ENCODE measurements at regions not wholly inside any gene's neighbourhood (a gene's known extent, or its start where the extent isn't known, plus 50 kb on each side); places are given as distances from the start of the nearest gene placed in this dataset.

DNA sequence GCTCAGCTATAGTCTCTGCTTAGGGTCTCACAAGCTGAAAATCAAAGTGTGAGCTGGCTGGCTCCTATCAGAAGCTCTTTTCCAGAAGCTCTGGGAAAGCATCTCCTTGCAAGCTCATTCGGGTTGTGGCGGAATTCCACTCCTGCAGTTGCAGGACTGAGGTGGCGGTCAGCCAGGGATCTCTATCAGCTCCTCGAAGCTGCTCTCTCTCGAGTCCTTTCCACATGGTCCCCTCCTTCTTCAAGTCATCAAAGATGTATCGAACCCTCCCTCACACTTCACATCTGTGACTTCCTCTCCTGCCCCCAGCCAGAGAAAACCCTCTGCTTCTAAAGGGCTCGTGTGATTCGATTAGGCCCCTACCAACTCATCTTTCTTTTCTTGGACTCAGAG is 141.7 kb downstream of the ZFP36L2 start:
- DNase-seq = no peak

DNA sequence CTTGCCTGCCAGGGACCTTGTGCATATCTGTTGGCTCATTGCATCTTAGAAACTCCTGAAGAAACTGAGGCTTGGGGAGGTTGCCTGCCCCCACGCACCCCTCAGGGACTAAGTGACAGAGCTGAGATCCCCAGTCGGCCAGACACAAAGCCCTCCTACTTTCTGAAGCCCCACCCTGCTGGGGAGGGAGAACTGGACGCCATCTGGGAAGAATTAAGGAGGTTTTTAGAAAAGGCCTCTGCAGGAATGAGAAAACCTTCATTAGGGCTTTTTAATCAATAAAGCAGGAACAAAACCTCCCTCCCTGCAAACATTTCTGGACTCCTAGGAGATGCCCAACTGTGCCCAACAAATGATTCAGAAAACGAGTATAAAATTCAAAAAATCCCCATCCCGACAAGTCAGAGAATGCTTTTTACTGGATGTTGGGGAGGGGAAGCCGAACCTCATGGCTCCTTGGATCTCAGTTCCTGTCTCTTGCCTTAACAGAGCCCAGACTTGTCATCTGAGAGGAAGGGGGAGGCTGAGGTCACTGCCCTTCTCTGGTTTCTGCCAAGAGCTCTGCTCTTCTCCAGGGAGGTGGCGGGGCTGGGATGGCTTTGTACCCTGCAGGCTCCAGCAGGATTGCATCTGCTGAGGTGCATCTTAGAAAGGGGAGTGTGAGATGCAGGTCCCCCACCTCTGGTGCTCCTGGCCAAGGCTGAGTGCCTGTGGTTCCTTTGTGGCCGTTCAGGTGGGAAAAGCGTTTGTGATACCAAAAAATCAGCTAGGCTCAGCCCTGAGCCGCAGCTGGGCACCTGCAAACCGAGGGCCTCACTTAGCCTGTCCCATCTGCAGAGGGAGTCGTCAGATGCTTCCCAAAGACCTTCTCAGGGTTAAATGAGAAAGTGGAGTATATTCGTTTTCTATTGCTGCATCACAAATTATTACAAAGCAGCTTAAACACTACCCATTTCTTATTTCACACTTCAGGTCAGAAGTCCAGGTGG is 142.4 kb downstream of the ZFP36L2 start:
- no peak for DNase-seq

GRCh38 chr2:43082903-43083677 is 143.3 kb downstream of the ZFP36L2 start:
- DNase-seq = no peak

DNA sequence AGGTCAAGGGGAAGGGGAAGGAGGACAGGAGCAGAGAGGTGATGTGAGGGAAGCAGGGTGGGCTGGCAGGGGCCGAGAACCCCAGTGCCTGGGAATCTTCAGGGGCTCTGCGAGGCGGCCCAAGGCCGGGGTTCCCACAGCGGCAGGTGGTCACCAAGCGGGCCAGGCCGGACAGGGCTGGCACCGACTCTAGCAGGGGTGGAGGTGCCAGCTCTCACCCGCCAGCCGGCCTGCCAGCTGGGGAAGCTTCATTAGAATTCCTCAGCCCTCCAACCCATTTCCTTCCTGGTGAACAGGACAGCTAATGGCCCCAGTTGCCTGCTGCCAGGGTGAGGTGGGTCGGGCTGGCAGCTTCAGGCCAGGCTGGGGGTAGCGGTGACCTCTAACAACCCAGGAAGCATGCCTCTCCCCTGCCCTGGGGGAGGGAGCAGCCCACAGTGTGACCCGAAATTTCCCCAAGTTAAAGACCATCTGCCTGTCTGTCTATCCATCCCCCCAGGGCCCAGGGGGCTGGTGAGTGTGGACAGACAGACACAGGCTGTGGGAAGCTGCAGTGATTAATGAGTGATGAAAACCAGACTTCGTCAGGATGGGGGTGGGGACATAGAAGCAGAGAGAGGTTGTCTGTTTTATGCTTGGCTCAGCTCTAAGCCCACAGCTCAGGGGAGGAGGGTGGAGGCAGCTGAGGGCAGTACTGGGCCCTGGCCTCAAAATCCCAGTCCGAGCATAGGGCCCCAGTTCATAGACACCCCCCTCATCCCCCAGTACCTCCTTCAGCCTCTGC is 144.1 kb downstream of the ZFP36L2 start:
- DNase-seq = no peak

DNA sequence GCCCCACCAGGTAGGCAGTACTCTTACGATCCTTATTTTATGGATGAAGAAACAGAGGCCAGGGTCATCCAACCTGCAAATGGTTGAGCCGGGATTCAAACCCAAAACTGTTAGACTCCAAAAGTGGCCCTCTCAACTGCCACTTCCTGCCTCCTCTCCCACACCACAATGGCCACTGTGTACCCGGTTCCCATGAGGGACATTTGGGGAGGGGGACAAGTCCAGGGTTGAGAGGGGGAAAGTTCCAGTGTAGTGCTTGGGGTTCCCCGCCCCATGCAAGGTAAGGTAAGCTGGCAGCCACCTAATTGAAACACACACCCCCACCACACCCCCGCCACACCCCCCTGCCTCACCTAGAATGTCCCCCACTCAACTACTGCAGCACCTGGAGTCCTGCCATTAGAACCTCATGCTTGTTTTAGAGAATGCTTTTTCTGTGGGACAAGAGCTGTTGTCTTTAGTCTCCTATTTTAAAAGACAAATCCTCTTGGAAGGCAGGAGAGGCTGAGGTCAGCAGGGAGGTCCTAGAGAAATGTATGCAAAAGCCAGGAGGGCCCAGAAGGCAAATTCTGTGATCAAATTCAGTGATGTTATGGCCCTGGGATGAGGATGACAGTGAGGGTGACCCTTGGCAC is 145.2 kb downstream of the ZFP36L2 start:
- no peak for DNase-seq

DNA sequence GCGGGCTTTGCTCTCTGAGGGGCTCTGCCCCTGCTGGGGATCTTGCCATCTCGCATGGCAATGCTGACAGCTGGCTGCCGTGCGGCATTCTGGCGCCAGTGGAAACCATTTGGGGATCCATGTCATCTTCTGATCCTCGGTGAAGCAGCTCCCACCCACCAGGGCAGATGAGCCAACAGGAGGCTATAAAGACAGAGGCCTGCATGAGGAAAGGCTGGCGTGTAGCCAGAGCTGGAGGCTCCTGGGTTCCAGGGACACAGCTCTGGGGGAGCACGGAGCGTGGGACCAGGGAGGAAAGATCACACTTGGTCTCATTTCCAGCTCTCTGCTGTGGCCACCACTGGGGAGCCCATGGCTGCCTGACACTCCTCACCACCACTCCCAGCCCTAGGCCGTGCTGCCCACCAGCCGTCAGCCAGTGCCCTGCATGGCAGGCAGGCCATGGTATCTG is 145.8 kb downstream of the ZFP36L2 start:
- no peak for DNase-seq

- no peak for DNase-seq
These were observed 147.3 kb downstream of the ZFP36L2 start for GRCh38 chr2:43078781-43079755.

DNA sequence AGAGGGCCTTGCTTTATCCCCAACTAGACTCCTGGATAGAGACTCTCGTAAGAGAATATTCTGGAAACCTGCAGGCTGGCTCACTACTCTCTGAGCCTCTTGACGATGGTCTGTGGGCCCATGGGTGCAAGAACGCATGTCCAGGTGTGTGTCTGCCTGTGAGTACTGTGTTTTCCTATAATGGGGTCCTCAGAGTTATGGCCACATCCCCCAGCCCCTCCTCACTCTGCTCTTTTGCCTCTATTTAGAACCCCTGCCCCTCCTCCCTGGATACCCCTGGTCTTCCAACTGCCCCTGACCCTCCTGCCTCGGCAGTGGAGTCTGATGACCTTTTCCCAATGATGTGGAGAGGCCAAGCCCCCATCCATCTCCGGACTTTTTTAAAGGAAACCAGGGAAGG is 148.1 kb downstream of the ZFP36L2 start:
- no peak for DNase-seq

DNA sequence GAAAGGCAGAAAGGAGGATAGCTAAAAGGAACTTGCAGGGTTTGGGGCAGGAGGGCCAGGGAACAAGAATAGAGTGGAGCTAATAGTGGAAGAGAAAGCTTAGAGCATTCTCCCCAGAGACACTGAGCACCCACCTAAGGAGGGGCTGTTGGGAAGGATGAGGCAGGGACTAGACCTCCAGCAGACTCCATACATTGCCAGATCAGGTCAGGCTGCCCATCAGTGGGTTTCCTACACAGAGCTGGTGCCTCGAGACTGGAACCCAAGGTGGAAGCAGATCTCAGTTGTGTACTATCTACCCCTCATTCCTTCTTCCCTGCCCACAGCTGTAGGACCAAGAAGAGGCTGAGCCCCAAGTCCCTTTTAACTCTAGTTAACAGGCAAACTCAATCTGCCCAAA is 148.5 kb downstream of the ZFP36L2 start:
- DNase-seq = no peak

DNA sequence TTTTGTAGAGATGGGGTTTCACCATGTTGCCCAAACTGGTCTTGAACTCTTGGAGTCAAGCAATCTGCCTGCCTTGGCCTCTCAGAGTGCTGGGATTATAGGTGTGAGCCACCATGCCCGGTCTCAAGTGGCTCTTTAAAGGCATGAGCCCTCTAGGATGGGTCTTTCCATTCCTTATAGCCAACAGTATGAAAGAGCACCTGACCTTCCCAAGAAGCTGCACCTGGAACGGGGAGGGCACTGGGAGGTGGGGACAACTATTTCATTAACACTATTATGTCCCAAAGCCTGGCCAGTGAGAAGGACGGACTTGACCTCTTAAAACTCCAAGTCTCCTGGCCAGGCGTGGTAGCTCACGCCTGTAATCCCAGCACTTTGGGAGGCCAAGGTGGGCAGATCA is 149.7 kb downstream of the ZFP36L2 start:
- no peak for DNase-seq

- DNase-seq = no peak
These were observed 150.4 kb downstream of the ZFP36L2 start for GRCh38 chr2:43075811-43076585.

DNA sequence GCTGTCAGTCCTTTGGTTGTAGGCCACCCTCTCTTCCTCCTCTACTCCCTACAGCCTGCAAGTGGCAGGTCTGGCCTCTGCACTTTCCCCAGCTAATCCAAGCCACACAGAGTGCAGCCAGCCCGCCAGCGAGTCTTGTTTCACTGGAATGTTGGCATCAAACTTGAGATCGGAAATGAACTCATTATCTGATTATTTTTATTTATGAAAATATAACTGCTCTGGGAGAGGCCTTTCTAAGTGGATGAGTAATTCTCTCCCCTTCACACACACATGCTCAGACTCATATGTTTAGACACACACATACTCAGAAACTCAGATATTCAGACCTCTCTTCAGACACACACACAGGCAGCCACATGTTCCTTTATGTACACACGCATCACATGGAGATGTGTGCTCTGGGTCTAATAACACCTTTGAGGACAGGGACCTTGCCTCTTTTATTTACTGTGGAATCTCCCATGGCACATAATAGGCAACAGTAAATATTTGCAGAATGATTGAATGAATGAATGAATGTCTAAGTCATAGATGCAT is 151.3 kb downstream of the ZFP36L2 start:
- DNase-seq = no peak

DNA sequence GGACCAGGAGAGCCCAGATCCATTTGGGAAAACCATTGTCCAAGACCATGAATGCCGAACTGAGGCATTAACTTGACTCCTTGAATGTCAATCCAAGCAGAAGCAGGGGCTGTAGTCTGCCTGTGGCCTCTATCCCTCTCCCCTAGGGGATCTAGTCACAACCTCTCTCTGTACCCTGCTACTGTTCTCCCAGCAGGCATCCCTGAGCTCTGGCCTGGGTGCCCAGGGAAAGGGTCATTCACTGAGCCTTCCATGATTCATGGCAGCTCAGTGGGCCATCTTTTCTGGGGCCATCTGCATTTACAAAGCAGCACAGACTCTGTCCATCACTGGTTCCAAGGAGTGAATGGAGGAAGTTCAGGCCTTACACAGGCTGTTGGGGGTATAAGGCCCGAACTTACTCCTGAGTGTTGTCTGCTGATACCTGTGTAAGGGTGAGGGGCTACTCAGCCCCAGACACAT is 151.8 kb downstream of the ZFP36L2 start:
- DNase-seq = no peak

GRCh38 chr2:43074052-43074451 is 152.4 kb downstream of the ZFP36L2 start:
- no peak for DNase-seq

DNA sequence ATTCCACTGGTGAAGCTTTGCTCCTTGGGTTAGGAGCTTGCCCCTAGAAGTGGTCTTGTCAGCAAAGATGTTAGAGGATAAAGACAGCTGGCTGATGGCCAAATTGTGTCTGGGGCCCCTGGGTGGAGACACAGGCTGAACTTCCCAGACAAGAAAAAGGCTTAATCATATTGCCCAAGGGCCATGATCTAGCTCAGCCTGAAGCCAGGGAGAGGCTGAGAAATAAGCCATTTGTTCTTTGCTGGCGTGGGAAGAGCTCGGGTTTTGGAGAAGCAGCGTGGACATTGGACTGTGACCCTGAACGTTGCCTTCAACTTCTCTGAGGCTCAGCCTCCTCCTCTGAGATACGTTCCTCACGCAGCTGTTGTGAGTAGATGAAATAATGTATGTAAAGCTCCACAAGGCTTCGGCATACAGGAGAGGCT is 153.0 kb downstream of the ZFP36L2 start:
- DNase-seq = no peak

- no peak for DNase-seq
These were observed 154.5 kb downstream of the ZFP36L2 start for GRCh38 chr2:43071599-43072550.

GRCh38 chr2:43070676-43071502 is 155.5 kb downstream of the ZFP36L2 start:
- DNase-seq = no peak

DNA sequence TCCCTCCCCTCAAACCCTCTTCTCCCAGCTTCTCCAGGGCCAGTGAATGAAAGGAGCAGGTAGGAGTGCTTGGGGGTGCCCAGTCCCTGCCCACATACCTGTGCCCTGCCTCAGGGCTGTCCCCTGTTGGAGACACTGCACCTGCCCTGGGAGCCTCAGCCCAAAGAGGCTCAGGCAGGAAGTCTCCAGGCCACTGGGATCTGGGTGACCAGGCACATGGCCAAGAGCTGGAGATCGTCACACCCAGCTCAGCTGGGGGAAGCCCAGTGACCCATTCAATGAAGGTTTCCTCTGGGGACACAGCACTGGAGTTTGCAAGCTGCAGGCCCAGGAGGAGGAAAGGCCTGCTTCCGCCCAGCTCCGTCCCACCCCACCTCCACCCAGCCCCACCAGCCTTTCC is 156.4 kb downstream of the ZFP36L2 start:
- no peak for DNase-seq
